ENCODE measurements at regions not wholly inside any gene's neighbourhood (a gene's known extent, or its start where the extent isn't known, plus 50 kb on each side); places are given as distances from the start of the nearest gene placed in this dataset.

DNA sequence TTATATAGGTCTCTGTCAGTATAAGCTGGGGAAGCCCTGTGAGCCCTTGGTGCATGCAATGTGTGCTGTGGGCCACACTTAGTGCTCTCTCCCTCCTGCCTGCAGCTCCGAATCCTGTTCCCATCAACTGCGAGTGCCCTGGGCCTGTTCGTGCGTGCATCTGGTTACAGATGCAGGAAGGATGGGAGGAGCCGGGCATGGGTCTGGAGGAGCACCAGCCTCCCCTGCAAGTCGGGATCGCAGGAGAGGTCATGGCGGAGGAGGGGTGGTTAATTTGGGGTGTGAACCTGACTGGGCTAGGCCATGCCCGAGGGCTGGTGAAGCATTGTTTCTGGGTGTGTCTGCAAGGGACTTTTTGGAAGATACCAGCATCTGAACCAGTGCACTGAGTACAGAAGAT lies 274.6 kb upstream of the IRX4 start:
- TF ChIP-seq, protein P1, sequence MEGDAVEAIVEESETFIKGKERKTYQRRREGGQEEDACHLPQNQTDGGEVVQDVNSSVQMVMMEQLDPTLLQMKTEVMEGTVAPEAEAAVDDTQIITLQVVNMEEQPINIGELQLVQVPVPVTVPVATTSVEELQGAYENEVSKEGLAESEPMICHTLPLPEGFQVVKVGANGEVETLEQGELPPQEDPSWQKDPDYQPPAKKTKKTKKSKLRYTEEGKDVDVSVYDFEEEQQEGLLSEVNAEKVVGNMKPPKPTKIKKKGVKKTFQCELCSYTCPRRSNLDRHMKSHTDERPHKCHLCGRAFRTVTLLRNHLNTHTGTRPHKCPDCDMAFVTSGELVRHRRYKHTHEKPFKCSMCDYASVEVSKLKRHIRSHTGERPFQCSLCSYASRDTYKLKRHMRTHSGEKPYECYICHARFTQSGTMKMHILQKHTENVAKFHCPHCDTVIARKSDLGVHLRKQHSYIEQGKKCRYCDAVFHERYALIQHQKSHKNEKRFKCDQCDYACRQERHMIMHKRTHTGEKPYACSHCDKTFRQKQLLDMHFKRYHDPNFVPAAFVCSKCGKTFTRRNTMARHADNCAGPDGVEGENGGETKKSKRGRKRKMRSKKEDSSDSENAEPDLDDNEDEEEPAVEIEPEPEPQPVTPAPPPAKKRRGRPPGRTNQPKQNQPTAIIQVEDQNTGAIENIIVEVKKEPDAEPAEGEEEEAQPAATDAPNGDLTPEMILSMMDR (IDR thresholded peaks at IDR 0.05; ENCODE audit: insufficient read depth, low read length, poor library complexity, severe bottlenecking), result no peak
- TF ChIP-seq EZH2phosphoT487 (conservative IDR thresholded peaks at IDR 0.05; ENCODE audit: low read length), result no peak
